ENCODE measurements at regions not wholly inside any gene's neighbourhood (a gene's known extent, or its start where the extent isn't known, plus 50 kb on each side); places are given as distances from the start of the nearest gene placed in this dataset.

DNA sequence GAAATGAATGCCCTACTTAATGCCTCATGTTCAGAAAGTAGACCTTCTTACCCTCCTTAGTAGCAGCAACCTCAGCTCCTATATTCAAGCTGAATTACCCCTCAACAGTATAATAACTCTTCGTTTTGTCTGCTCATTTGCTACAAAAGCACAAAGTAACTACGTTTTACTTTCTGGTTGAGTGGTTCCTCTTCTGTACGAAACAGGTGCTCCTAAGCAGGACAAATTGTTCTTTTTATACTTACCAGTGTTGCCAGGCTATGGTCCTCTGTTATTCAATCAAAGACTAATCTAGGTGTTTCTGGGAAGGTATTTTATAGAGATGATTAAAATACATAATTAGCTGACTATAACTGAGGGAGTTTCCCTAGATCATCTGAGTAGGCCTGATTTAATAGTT, 484.2 kb upstream of the ADAMTS5 start:
- ChIA-PET POLR2A (no interaction called here), CTCF (no interaction called here)
- TF ChIP-seq, protein P1, sequence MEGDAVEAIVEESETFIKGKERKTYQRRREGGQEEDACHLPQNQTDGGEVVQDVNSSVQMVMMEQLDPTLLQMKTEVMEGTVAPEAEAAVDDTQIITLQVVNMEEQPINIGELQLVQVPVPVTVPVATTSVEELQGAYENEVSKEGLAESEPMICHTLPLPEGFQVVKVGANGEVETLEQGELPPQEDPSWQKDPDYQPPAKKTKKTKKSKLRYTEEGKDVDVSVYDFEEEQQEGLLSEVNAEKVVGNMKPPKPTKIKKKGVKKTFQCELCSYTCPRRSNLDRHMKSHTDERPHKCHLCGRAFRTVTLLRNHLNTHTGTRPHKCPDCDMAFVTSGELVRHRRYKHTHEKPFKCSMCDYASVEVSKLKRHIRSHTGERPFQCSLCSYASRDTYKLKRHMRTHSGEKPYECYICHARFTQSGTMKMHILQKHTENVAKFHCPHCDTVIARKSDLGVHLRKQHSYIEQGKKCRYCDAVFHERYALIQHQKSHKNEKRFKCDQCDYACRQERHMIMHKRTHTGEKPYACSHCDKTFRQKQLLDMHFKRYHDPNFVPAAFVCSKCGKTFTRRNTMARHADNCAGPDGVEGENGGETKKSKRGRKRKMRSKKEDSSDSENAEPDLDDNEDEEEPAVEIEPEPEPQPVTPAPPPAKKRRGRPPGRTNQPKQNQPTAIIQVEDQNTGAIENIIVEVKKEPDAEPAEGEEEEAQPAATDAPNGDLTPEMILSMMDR (IDR thresholded peaks at IDR 0.05; ENCODE audit: low read depth, low read length) = no peak
- H3K9me3 ChIP-seq (ENCODE audit: control insufficient read depth, insufficient read depth, low read length) = no peaks in the 10 kb centered on the region
- H3K4me3 ChIP-seq (ENCODE audit: low read depth, low read length) = no peak overlapping the region
- H3K27ac ChIP-seq (ENCODE audit: low read depth, low read length) = no peak overlapping the region
- no peak for DNase-seq (ENCODE audit: low read depth, low spot score)
- H3K27me3 ChIP-seq (ENCODE audit: control insufficient read depth, insufficient read depth, low read length) = no peaks in the 10 kb centered on the region

DNA sequence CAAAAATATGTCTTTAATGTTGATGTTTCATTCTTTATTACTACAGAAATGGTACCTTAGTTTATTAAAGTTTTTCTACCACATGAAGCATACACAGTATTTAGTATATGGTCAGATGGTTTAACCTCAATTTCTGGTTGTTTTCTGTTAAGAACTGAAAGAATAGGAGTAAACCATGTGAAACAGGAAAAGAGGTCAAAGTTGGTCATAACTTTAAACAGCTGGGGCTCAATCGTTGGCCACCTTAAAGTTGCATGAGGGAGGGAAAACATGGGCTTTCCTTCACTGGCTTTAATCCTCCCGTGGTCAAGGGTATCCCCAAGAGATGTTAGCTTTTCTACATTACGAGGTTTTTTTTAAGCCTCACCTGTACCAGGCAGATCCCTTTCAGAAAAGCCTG, 483.3 kb upstream of the ADAMTS5 start:
- no peak overlapping the region for H3K4me3 ChIP-seq (ENCODE audit: low read depth, low read length)
- no peaks in the 10 kb centered on the region for H3K27me3 ChIP-seq (ENCODE audit: control insufficient read depth, insufficient read depth, low read length)
- POLR2A ChIA-PET = no interaction called here
- CTCF ChIA-PET = no interaction called here
- no peak for DNase-seq (ENCODE audit: low read depth, low spot score)
- TF ChIP-seq, protein P1 (IDR thresholded peaks at IDR 0.05; ENCODE audit: low read depth, low read length) = no peak
- H3K27ac ChIP-seq (ENCODE audit: low read depth, low read length) = no peak overlapping the region
- H3K9me3 ChIP-seq (ENCODE audit: control insufficient read depth, insufficient read depth, low read length) = no peaks in the 10 kb centered on the region

GRCh38 chr21:27448960-27449359, 482.1 kb upstream of the ADAMTS5 start:
- Histone ChIP-seq H3K9me3 (ENCODE audit: control insufficient read depth, insufficient read depth, low read length) (no peaks in the 10 kb centered on the region; the same call in 1 of the 2 replicates), H3K27me3 (ENCODE audit: control insufficient read depth, insufficient read depth, low read length) (no peaks in the 10 kb centered on the region), H3K4me3 (ENCODE audit: low read depth, low read length) (no peak overlapping the region), H3K27ac (ENCODE audit: low read depth, low read length) (no peak overlapping the region)
- DNase-seq (ENCODE audit: low read depth, low spot score) = no peak
- ChIA-PET POLR2A (no interaction called here), CTCF (no interaction called here)
- TF ChIP-seq, protein P1 (IDR thresholded peaks at IDR 0.05; ENCODE audit: low read depth, low read length) = no peak

- Histone ChIP-seq H3K4me3 (ENCODE audit: low read depth, low read length) (no peak overlapping the region), H3K9me3 (ENCODE audit: control insufficient read depth, insufficient read depth, low read length) (no peaks in the 10 kb centered on the region; the same call in 1 of the 2 replicates), H3K27ac (ENCODE audit: low read depth, low read length) (no peak overlapping the region), H3K27me3 (ENCODE audit: control insufficient read depth, insufficient read depth, low read length) (no peaks in the 10 kb centered on the region)
- TF ChIP-seq, protein P1 (IDR thresholded peaks at IDR 0.05; ENCODE audit: low read depth, low read length) = no peak
- no peak for DNase-seq (ENCODE audit: low read depth, low spot score)
- POLR2A ChIA-PET = no interaction called here
- CTCF ChIA-PET = interaction anchor here (1.6 kb wide), 1 partner anchor 9 kb away, joined by 4 read pairs; no protein-coding TSS in a partner anchor
Observed at GRCh38 chr21:27447843-27448242, 481.0 kb upstream of the ADAMTS5 start.

GRCh38 chr21:27429710-27430341, 462.9 kb upstream of the ADAMTS5 start:
- POLR2A ChIA-PET = no interaction called here
- CTCF ChIA-PET = interaction anchor here (0.6 kb wide), 1 partner anchor 212 kb away, joined by 3 read pairs; no protein-coding TSS in a partner anchor
- H3K9me3 ChIP-seq (ENCODE audit: control insufficient read depth, insufficient read depth, low read length) = no peaks in the 10 kb centered on the region

More at GRCh38 chr21:27429710-27430341, 462.9 kb upstream of the ADAMTS5 start:
- Histone ChIP-seq H3K27ac (ENCODE audit: low read depth, low read length) (no peak overlapping the region), H3K4me3 (ENCODE audit: low read depth, low read length) (no peak overlapping the region), H3K27me3 (ENCODE audit: control insufficient read depth, insufficient read depth, low read length) (no peaks in the 10 kb centered on the region)
- peak; percentile 48 for DNase-seq (ENCODE audit: low read depth, low spot score)
- TF ChIP-seq, protein P1 (IDR thresholded peaks at IDR 0.05; ENCODE audit: low read depth, low read length) = no peak
